HG03565 (cell line): ENCODE measurements at regions not wholly inside any gene's neighbourhood (a gene's known extent, or its start where the extent isn't known, plus 50 kb on each side); places are given as distances from the start of the nearest gene placed in this dataset.

Experiments
- ATAC-seq: cut with Tn5 transposase; IDR thresholded peaks from one replicate; pipeline ENCODE4 v1.9.1; 2021; ENCODE audit warnings: mild to moderate bottlenecking, moderate library complexity; ENCODE audit not compliant: unreplicated experiment

- no peak for ATAC-seq
These were observed 102.9 kb downstream of the RASSF9 start for GRCh38 chr12:85733221-85733840.

- no peak for ATAC-seq
These were observed 102.2 kb downstream of the RASSF9 start for GRCh38 chr12:85733984-85734383.

GRCh38 chr12:85740186-85740585 lies 96.0 kb downstream of the RASSF9 start:
- no peak for ATAC-seq

- no peak for ATAC-seq
These were observed 95.2 kb downstream of the RASSF9 start for GRCh38 chr12:85741046-85741445.

GRCh38 chr12:85747941-85748495 lies 88.2 kb downstream of the RASSF9 start:
- ATAC-seq, result no peak
